GM18498 (cell line): ENCODE measurements at regions not wholly inside any gene's neighbourhood (a gene's known extent, or its start where the extent isn't known, plus 50 kb on each side); places are given as distances from the start of the nearest gene placed in this dataset.

Experiments
- ATAC-seq: cut with Tn5 transposase; IDR thresholded peaks from one replicate; pipeline ENCODE4 v1.9.1; 2021; ENCODE audit warnings: mild to moderate bottlenecking, moderate library complexity; ENCODE audit not compliant: unreplicated experiment

- no peak for ATAC-seq
These were observed 228.8 kb downstream of the SMARCA2 start for GRCh38 chr9:2243666-2244555.

GRCh38 chr9:2247340-2247739, 232.2 kb downstream of the SMARCA2 start:
- ATAC-seq = no peak

- ATAC-seq = no peak
These were observed 233.7 kb downstream of the SMARCA2 start for GRCh38 chr9:2248768-2249265.

GRCh38 chr9:2253636-2254580, 238.8 kb downstream of the SMARCA2 start:
- no peak for ATAC-seq

- no peak for ATAC-seq
These were observed 240.0 kb downstream of the SMARCA2 start for GRCh38 chr9:2255128-2255527.

GRCh38 chr9:2257248-2257929, 242.2 kb downstream of the SMARCA2 start:
- ATAC-seq = no peak

GRCh38 chr9:2260417-2261306, 245.5 kb downstream of the SMARCA2 start:
- no peak for ATAC-seq

GRCh38 chr9:2261421-2262103, 246.4 kb downstream of the SMARCA2 start:
- ATAC-seq = no peak

GRCh38 chr9:2262386-2263071, 247.4 kb downstream of the SMARCA2 start:
- ATAC-seq = no peak

GRCh38 chr9:2263111-2263510, 248.0 kb downstream of the SMARCA2 start:
- ATAC-seq = no peak

- no peak for ATAC-seq
These were observed 248.5 kb downstream of the SMARCA2 start for GRCh38 chr9:2263665-2264064.

- no peak for ATAC-seq
These were observed 248.9 kb downstream of the SMARCA2 start for GRCh38 chr9:2264081-2264480.

GRCh38 chr9:2267181-2267745, 252.1 kb downstream of the SMARCA2 start:
- ATAC-seq = no peak

- no peak for ATAC-seq
These were observed 254.6 kb downstream of the SMARCA2 start for GRCh38 chr9:2269778-2270177.

GRCh38 chr9:2270565-2270964, 255.4 kb downstream of the SMARCA2 start:
- ATAC-seq = no peak

GRCh38 chr9:2271426-2271825, 256.3 kb downstream of the SMARCA2 start:
- ATAC-seq = no peak

- ATAC-seq = no peak
These were observed 259.6 kb downstream of the SMARCA2 start for GRCh38 chr9:2274762-2275161.

GRCh38 chr9:2276296-2276695, 261.1 kb downstream of the SMARCA2 start:
- no peak for ATAC-seq
